ENCODE measurements at regions not wholly inside any gene's neighbourhood (a gene's known extent, or its start where the extent isn't known, plus 50 kb on each side); places are given as distances from the start of the nearest gene placed in this dataset.
"Not testable (repeated sequence)": the region's sequence is repeated elsewhere in the genome, so short reads cannot be mapped to it uniquely, and the experiment has no call there.

DNA sequence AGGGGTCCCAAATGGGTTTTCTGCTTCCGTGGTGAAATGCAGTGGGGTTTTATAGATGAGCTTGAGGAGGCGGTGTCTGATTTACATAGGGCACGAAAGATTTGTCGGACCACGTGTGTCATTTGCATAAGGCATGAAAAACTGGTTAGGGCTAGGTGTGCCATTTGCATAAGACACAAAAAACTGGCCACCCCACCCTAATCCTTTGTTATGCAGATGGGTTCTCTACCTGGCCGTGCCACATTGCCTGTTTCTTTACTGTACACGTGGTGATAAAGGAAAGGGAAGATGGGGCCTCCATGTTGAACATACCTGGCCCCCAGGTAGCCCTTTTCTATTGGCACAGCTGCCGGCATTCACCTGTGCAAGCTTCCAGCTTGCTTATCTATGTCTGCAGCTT is 57.6 kb upstream of the OLIG2 start:
- H3K4me1 Mint-ChIP-seq, H3K4me3 Mint-ChIP-seq, H3K27me3 Mint-ChIP-seq, H3K27ac Mint-ChIP-seq, H3K9me3 Mint-ChIP-seq, H3K36me3 Mint-ChIP-seq: not testable (repeated sequence)

DNA sequence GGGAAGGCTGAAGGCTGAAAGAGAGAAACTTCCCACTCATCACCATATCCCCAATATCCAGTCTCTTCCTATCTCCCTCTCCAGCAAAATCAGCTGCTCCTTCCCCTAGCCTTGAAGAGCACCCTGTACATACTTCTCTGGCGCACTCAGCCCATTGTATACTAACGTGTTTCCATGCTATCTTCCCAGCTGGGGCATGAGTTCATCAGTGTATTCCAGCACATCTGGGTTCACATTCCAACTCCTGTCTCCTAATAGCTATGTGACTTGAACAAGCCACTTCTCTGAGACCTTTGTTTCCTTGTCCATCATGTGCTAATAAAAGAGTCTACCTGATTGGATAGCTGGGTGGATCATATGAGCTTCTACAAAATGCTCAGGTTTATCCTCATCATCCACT is 51.1 kb upstream of the OLIG2 start:
- Mint-ChIP-seq H3K36me3 (no peaks in the 10 kb centered on the region), H3K27me3 (peaks cover 17% of the 10 kb centered on the region), H3K9me3 (no peaks in the 10 kb centered on the region), H3K4me1 (peaks cover 0 to 2% (median 0%) of the 10 kb centered on the region in 3 donors), H3K4me3 (no peak overlapping the region), H3K27ac (no peak overlapping the region)

DNA sequence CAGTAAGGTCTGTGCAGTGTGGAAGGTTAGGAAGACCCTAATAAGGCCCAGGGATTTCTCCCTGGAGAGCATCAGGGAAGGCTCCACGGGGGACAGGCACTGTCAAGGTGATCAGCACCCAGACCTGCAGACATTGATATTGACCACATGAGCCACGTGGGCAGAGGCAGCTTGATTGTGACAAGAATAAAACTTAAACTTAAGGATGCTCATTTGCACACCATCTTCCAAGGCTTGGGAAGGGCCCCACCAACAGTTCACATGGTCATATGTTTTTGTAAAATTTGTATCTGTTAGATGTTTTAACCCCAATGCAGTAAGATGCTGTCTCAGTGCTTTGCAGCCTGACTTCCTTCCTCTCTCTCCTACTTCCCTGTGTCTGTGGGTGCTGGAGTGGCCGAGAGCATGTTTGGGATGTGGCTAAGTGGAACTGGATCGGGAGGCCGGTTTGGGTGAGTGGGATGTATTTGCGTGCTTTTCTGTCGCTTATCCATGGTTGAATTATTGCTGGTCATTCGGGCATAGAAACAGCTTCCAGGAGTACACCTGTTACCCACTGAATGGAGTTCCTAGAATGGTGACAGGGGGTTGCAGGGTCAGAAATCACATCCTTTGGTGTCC is 49.8 kb upstream of the OLIG2 start:
- Mint-ChIP-seq H3K4me3 (no peak overlapping the region), H3K4me1 (peaks cover 0 to 2% (median 0%) of the 10 kb centered on the region in 3 donors), H3K36me3 (no peaks in the 10 kb centered on the region), H3K9me3 (no peaks in the 10 kb centered on the region), H3K27ac (no peak overlapping the region), H3K27me3 (peaks cover 17% of the 10 kb centered on the region)

Data from IgD-negative memory B cell (primary cell).